ENCODE measurements at regions not wholly inside any gene's neighbourhood (a gene's known extent, or its start where the extent isn't known, plus 50 kb on each side); places are given as distances from the start of the nearest gene placed in this dataset.

- FAIRE-seq = no peak
- H3K27me3 ChIP-seq (ENCODE audit: control insufficient read depth in 1 of 2, insufficient read depth in 2 of 2, low read length in 2 of 2) = no peaks in the 10 kb centered on the region
- H3K27ac ChIP-seq (ENCODE audit: extremely low read length, insufficient read depth, low read length) = no peak overlapping the region
- no peaks in the 10 kb centered on the region for H4K20me1 ChIP-seq (ENCODE audit: insufficient read depth, low read length)
- no peak for DNase-seq (ENCODE audit: low spot score)
- no peak overlapping the region for H3K9ac ChIP-seq (ENCODE audit: insufficient read depth, low read depth, low read length)
- BruUV-seq (replicated peaks) = no TSS peak
- ChIA-PET CTCF (ENCODE audit: low intra/inter-chr PET ratio, low total read pairs) (no interaction called here), POLR2A (no interaction called here)
- in situ Hi-C loops (cut with HindIII; ENCODE audit: extremely low pct_ligation_motif_present, low pct_unique_long_range_greater_than_20kb) = no loop called here
- peaks cover 67% of the 10 kb centered on the region for H3K9me3 ChIP-seq (ENCODE audit: low read length)
- WGBS (ENCODE audit: low lambda C conversion rate) = 2% methylated on average over 8 of the region's 8 CpGs
- no peak overlapping the region for H2AFZ ChIP-seq (ENCODE audit: low read length)
- no peak for ATAC-seq
- no peaks in the 10 kb centered on the region for H3K36me3 ChIP-seq (replicated peaks in 1 of 2; ENCODE audit: control insufficient read depth in 1 of 2, insufficient read depth in 2 of 2, low read length in 2 of 2)
- H3K79me2 ChIP-seq (ENCODE audit: insufficient read depth, low read length) = no peaks in the 10 kb centered on the region
- TF ChIP-seq HNRNPUL1 (IDR thresholded peaks at IDR 0.05; ENCODE audit: low read depth, low read length) (no peak), ZNF160 (CRISPR knock-in tag; IDR thresholded peaks at IDR 0.05) (peak; percentile 54; the same call in 1 of the 2 replicates)
- H3K4me1 ChIP-seq (ENCODE audit: insufficient read depth, low read length) = no peaks in the 10 kb centered on the region
- no peak overlapping the region for H3K4me2 ChIP-seq (ENCODE audit: low read depth, low read length)
- H3K4me3 ChIP-seq (replicated peaks in 1 of 3; ENCODE audit: insufficient read depth in 1 of 3, low read depth in 2 of 3, low read length in 3 of 3) = no peak overlapping the region
- intact Hi-C loops (cut with micrococcal nuclease; ENCODE audit: unreplicated experiment) = no loop called here
Observed at GRCh38 chr5:122257000-122257399, 55.0 kb upstream of the SNCAIP start.

GRCh38 chr5:122258241-122258640, 53.8 kb upstream of the SNCAIP start:
- CTCF ChIA-PET (ENCODE audit: low intra/inter-chr PET ratio, low total read pairs) = no interaction called here

More at GRCh38 chr5:122258241-122258640, 53.8 kb upstream of the SNCAIP start:
- POLR2A ChIA-PET = no interaction called here
- WGBS (ENCODE audit: low lambda C conversion rate) = no CpG with 5 or more reads among the region's 1 CpG
- H3K79me2 ChIP-seq (ENCODE audit: insufficient read depth, low read length) = no peaks in the 10 kb centered on the region
- ATAC-seq = no peak
- H3K9ac ChIP-seq (ENCODE audit: insufficient read depth, low read depth, low read length) = no peak overlapping the region
- H3K4me2 ChIP-seq (ENCODE audit: low read depth, low read length) = no peak overlapping the region
- H3K27me3 ChIP-seq (ENCODE audit: control insufficient read depth in 1 of 2, insufficient read depth in 2 of 2, low read length in 2 of 2) = no peaks in the 10 kb centered on the region
- peaks cover 55% of the 10 kb centered on the region for H3K9me3 ChIP-seq (ENCODE audit: low read length)
- no peaks in the 10 kb centered on the region for H4K20me1 ChIP-seq (ENCODE audit: insufficient read depth, low read length)
- no peak overlapping the region for H3K27ac ChIP-seq (ENCODE audit: extremely low read length, insufficient read depth, low read length)
- no peak for DNase-seq (ENCODE audit: low spot score)
- TF ChIP-seq RBM39 (IDR thresholded peaks at IDR 0.05; ENCODE audit: low read depth, low read length, poor library complexity, severe bottlenecking) = no peak
- TF ChIP-seq ZEB1 (IDR thresholded peaks at IDR 0.05; ENCODE audit: insufficient replicate concordance, low read depth) = no peak
- TF ChIP-seq MTERF4 (CRISPR knock-in tag; IDR thresholded peaks at IDR 0.05) = no peak
- TF ChIP-seq, protein P1, sequence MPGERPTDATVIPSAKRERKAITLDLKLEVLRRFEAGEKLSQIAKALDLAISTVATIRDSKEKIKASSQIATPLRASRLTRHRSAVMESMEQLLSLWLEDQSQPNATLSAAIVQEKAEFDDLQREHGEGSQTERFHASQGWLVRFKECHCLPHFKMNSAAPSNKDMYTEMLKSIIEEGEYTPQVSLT (CRISPR knock-in tag; IDR thresholded peaks at IDR 0.05; ENCODE audit: borderline replicate concordance, low read depth) = no peak
- TF ChIP-seq ZNF484 (CRISPR knock-in tag; IDR thresholded peaks at IDR 0.05; ENCODE audit: borderline replicate concordance, low read depth) = no peak
- TF ChIP-seq REL (CRISPR knock-in tag; conservative IDR thresholded peaks at IDR 0.05) = no peak
- no peak for TF ChIP-seq CBX5 (CRISPR knock-in tag; IDR thresholded peaks at IDR 0.05; ENCODE audit: borderline replicate concordance)
- no peak for TF ChIP-seq SRSF1 (optimal IDR thresholded peaks at IDR 0.05; ENCODE audit: low read depth, low read length)
- TF ChIP-seq ZBTB21 (CRISPR knock-in tag; IDR thresholded peaks at IDR 0.05) = no peak
- TF ChIP-seq, protein P2, sequence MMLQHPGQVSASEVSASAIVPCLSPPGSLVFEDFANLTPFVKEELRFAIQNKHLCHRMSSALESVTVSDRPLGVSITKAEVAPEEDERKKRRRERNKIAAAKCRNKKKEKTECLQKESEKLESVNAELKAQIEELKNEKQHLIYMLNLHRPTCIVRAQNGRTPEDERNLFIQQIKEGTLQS (CRISPR knock-in tag; IDR thresholded peaks at IDR 0.05) = no peak
- BruUV-seq (replicated peaks) = no TSS peak
- in situ Hi-C loops (cut with HindIII; ENCODE audit: extremely low pct_ligation_motif_present, low pct_unique_long_range_greater_than_20kb) (no loop called here), intact Hi-C loops (cut with micrococcal nuclease; ENCODE audit: unreplicated experiment) (no loop called here)
- H2AFZ ChIP-seq (ENCODE audit: low read length) = no peak overlapping the region
- H3K4me1 ChIP-seq (ENCODE audit: insufficient read depth, low read length) = no peaks in the 10 kb centered on the region
- FAIRE-seq = no peak
- no peaks in the 10 kb centered on the region for H3K36me3 ChIP-seq (replicated peaks in 1 of 2; ENCODE audit: control insufficient read depth in 1 of 2, insufficient read depth in 2 of 2, low read length in 2 of 2)
- no peak overlapping the region for H3K4me3 ChIP-seq (replicated peaks in 1 of 3; ENCODE audit: insufficient read depth in 1 of 3, low read depth in 2 of 3, low read length in 3 of 3)
